GM12891 (cell line): ENCODE measurements at regions not wholly inside any gene's neighbourhood (a gene's known extent, or its start where the extent isn't known, plus 50 kb on each side); places are given as distances from the start of the nearest gene placed in this dataset.
"Not testable (repeated sequence)": the region's sequence is repeated elsewhere in the genome, so short reads cannot be mapped to it uniquely, and the experiment has no call there.

Experiments used
- DNase-seq: peaks from one replicate; pipeline ENCODE4 v3.0.0; 2011; ENCODE audit warnings: low spot score; ENCODE audit not compliant: insufficient read length
- FAIRE-seq: peaks from 2 replicates; lab custom pipeline; 2011; peaks lifted over from hg19 to GRCh38; lab: Jason Lieb, UNC
- PAX5 ChIP-seq: IDR thresholded peaks from 2 replicates; pipeline ENCODE4 v1.6.1; 2011; ENCODE audit warnings: low read length, moderate library complexity, mild to moderate bottlenecking; ENCODE audit not compliant: insufficient read depth, severe bottlenecking
- POLR2A ChIP-seq: IDR thresholded peaks from 2 replicates; pipeline ENCODE4 v1.6.1; 2011; ENCODE audit warnings: low read depth, low read length, control low read depth
- POLR2AphosphoS5 ChIP-seq: IDR thresholded peaks from 2 replicates; pipeline ENCODE4 v1.6.1; 2011; ENCODE audit warnings: low read depth, low read length, control low read depth
- POU2F2 ChIP-seq: IDR thresholded peaks from 2 replicates; pipeline ENCODE4 v1.6.1; 2011; ENCODE audit warnings: low read depth, mild to moderate bottlenecking, control low read depth, low read length, moderate library complexity
- SPI1 ChIP-seq: IDR thresholded peaks from 2 replicates; pipeline ENCODE4 v1.6.1; 2011; ENCODE audit warnings: low read depth, low read length, control low read depth
- TAF1 ChIP-seq: IDR thresholded peaks from 2 replicates; pipeline ENCODE4 v1.6.1; 2011; ENCODE audit warnings: low read depth, low read length, control low read depth

GRCh38 chr7:152543799-152544198, 108.0 kb upstream of the KMT2C start:
- no peak for TF ChIP-seq POLR2AphosphoS5
- TF ChIP-seq POLR2A = no peak
- no peak for TF ChIP-seq TAF1
- TF ChIP-seq SPI1 = no peak

GRCh38 chr7:152541892-152542291, 106.1 kb upstream of the KMT2C start:
- FAIRE-seq = no peak
- no peak for DNase-seq
- TF ChIP-seq PAX5 (no peak), POLR2AphosphoS5 (no peak), SPI1 (no peak)

More at GRCh38 chr7:152543799-152544198, 108.0 kb upstream of the KMT2C start:
- no peak for FAIRE-seq
- DNase-seq = no peak

GRCh38 chr7:152539190-152539495, 103.3 kb upstream of the KMT2C start:
- FAIRE-seq, DNase-seq: not testable (repeated sequence)

- DNase-seq, FAIRE-seq: not testable (repeated sequence)
Measured at GRCh38 chr7:152538346-152539189, 102.8 kb upstream of the KMT2C start.

- FAIRE-seq = no peak
- TF ChIP-seq POU2F2 = no peak
- no peak for TF ChIP-seq POLR2A
- no peak for TF ChIP-seq SPI1
- no peak for TF ChIP-seq POLR2AphosphoS5
- TF ChIP-seq TAF1 = no peak
- no peak for TF ChIP-seq PAX5
- no peak for DNase-seq
Measured at GRCh38 chr7:152537639-152538038, 101.8 kb upstream of the KMT2C start.

- FAIRE-seq (no peak), DNase-seq (no peak)
- TF ChIP-seq POLR2A (no peak), POLR2AphosphoS5 (no peak), PAX5 (no peak), TAF1 (no peak), SPI1 (no peak), POU2F2 (no peak)
Measured at GRCh38 chr7:152528612-152529011, 92.8 kb upstream of the KMT2C start.

GRCh38 chr7:152527610-152528032, 91.8 kb upstream of the KMT2C start:
- DNase-seq (no peak), FAIRE-seq (no peak)
- TF ChIP-seq POU2F2 (no peak), TAF1 (no peak), SPI1 (no peak)

GRCh38 chr7:152523916-152524315, 88.1 kb upstream of the KMT2C start:
- no peak for DNase-seq
- no peak for FAIRE-seq
- TF ChIP-seq PAX5 (no peak), POLR2AphosphoS5 (no peak), POLR2A (no peak), POU2F2 (no peak), SPI1 (no peak), TAF1 (no peak)

- TF ChIP-seq TAF1 = no peak
- no peak for TF ChIP-seq POLR2A
- TF ChIP-seq POU2F2 = no peak
- TF ChIP-seq PAX5 = no peak
- no peak for TF ChIP-seq SPI1
- no peak for TF ChIP-seq POLR2AphosphoS5
- DNase-seq (no peak), FAIRE-seq (no peak)
Measured at GRCh38 chr7:152522571-152523067, 86.8 kb upstream of the KMT2C start.

GRCh38 chr7:152521420-152522337, 85.9 kb upstream of the KMT2C start:
- DNase-seq (no peak), FAIRE-seq (no peak)
- TF ChIP-seq POLR2AphosphoS5 (no peak), POU2F2 (no peak), SPI1 (no peak), PAX5 (no peak), POLR2A (no peak), TAF1 (no peak)

GRCh38 chr7:152520861-152521302, 85.1 kb upstream of the KMT2C start:
- no peak for DNase-seq
- TF ChIP-seq TAF1 (no peak), SPI1 (no peak), PAX5 (no peak), POLR2A (no peak)
- FAIRE-seq = no peak
